ENCODE measurements at regions not wholly inside any gene's neighbourhood (a gene's known extent, or its start where the extent isn't known, plus 50 kb on each side); places are given as distances from the start of the nearest gene placed in this dataset.

DNA sequence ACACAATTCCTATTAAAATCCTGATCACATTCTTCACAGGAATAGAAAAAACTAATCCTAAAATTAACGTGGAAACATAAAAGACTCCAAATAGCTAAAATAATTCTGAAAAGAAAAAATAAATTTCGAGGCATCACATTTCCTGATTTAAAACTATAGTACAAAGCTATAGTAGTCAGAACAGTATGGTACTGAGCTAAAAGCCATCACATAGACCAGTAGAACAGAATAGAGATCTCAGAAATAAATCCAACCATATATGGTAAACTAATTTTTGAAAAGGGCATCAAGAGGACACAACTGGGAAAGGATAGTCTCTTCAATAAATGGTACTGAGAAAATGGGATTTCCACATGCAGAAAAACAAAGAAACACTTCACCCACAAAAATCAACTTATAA lies 125.2 kb upstream of the DAAM1 start:
- no peak for TF ChIP-seq EP300 (IDR thresholded peaks at IDR 0.05)
- no peak for TF ChIP-seq POLR2A (IDR thresholded peaks at IDR 0.05)
- TF ChIP-seq, protein P1, sequence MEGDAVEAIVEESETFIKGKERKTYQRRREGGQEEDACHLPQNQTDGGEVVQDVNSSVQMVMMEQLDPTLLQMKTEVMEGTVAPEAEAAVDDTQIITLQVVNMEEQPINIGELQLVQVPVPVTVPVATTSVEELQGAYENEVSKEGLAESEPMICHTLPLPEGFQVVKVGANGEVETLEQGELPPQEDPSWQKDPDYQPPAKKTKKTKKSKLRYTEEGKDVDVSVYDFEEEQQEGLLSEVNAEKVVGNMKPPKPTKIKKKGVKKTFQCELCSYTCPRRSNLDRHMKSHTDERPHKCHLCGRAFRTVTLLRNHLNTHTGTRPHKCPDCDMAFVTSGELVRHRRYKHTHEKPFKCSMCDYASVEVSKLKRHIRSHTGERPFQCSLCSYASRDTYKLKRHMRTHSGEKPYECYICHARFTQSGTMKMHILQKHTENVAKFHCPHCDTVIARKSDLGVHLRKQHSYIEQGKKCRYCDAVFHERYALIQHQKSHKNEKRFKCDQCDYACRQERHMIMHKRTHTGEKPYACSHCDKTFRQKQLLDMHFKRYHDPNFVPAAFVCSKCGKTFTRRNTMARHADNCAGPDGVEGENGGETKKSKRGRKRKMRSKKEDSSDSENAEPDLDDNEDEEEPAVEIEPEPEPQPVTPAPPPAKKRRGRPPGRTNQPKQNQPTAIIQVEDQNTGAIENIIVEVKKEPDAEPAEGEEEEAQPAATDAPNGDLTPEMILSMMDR (IDR thresholded peaks at IDR 0.05) = no peak
- no peak overlapping the region for H3K4me3 ChIP-seq
- intact Hi-C loops (cut with DNase I) = loop anchor here in 1 of 4 donors (10.0 kb wide), 1 partner anchor 568 kb away; no protein-coding TSS in a partner anchor
- H3K27me3 ChIP-seq = no peaks in the 10 kb centered on the region
- no peaks in the 10 kb centered on the region for H3K9me3 ChIP-seq
- H3K36me3 ChIP-seq = no peaks in the 10 kb centered on the region
- no peaks in the 10 kb centered on the region for H3K4me1 ChIP-seq (ENCODE audit: insufficient read depth)
- H3K27ac ChIP-seq = no peak overlapping the region
- 58 to 86% (median 82%) methylated on average over 2 of the region's 2 CpGs for WGBS, 3 donors
- no peak for DNase-seq

DNA sequence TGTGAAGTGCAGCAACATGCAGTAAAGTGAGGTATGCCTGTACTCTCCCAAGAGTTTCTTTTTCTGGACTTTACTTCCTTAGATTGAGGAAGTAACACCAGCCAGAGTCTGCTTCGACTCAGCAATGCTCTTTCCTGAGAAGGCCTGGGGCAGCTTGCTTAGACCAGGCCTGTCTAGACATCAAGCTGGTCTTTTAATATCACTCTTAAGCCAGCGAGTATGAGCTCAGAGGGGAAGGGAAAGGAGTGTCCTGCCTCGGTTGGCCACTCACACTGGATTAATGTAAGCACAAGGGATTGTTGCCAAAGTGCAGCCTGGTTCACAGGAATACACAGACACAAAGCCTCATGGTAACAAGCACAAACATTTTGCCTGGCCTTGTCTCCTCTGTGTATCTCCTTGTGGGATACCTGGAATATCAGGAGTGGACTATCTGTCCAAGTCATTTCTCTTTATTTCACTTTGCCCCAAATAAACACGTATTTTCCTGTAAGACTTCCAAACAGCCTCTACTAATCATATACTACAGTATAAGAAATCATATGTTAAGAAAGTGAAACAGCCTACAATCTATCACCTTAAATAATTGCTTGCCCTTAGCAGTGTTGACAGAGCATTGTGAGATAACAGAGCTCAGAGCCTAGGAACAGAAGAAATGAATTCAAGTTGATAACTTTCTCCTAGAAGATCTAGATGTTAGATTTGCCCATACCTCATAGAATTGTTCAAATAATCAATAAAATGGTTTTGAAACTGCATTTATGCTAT lies 121.2 kb upstream of the DAAM1 start:
- no peaks in the 10 kb centered on the region for H3K4me1 ChIP-seq (ENCODE audit: insufficient read depth)
- DNase-seq = no peak
- H3K36me3 ChIP-seq = no peaks in the 10 kb centered on the region
- no peaks in the 10 kb centered on the region for H3K27me3 ChIP-seq
- intact Hi-C loops (cut with DNase I) = loop anchor here in 1 of 4 donors (10.0 kb wide), 1 partner anchor 573 kb away; no protein-coding TSS in a partner anchor
- H3K4me3 ChIP-seq = no peak overlapping the region
- H3K27ac ChIP-seq = no peak overlapping the region
- 51 to 62% (median 54%) methylated on average over 4 of the region's 4 CpGs for WGBS, 3 donors
- TF ChIP-seq, protein P1 (IDR thresholded peaks at IDR 0.05) = no peak
- TF ChIP-seq EP300 (IDR thresholded peaks at IDR 0.05) (no peak), POLR2A (IDR thresholded peaks at IDR 0.05) (no peak)
- no peaks in the 10 kb centered on the region for H3K9me3 ChIP-seq

DNA sequence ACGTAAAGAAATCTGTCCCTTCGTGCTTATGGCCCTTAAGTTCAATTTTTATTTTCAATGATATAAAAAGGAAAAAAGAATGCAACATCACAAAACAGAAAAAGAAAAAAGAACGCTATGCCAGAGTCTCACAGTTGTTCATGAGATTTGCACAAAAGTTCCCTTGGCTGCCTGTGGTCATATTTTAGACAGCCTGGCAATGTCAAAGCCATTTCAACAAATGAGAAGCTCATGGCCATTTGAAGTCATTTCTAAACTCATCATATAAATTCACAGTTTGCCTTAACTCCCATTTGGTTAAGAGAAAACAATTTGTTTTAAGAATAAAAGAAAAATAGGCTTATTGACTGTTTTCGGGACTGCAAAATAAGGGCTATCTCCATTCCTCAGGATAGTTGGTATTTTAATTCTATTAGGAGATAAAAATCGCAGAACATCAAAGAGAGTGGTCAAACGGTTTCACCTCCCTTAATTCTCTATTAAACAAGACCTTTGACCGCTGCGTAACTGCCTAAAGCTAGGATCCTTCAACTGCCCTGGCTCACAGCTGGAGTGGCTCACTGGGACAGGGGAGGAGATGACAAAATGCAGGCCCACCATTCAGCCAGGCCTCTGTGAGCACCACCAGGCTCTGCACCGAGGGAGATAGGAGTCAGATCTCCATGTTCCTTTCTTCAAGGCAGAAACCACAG lies 119.2 kb upstream of the DAAM1 start:
- H3K36me3 ChIP-seq = no peaks in the 10 kb centered on the region
- intact Hi-C loops (cut with DNase I) = loop anchor here in 1 of 4 donors (10.0 kb wide), 1 partner anchor 575 kb away; no protein-coding TSS in a partner anchor
- H3K27me3 ChIP-seq = no peaks in the 10 kb centered on the region
- H3K4me3 ChIP-seq = no peak overlapping the region
- no peak overlapping the region for H3K27ac ChIP-seq
- TF ChIP-seq POLR2A (IDR thresholded peaks at IDR 0.05) (no peak), EP300 (IDR thresholded peaks at IDR 0.05) (no peak)
- TF ChIP-seq, protein P1 (IDR thresholded peaks at IDR 0.05) = no peak
- no peak for DNase-seq
- WGBS, 3 donors = 66 to 67% (median 67%) methylated on average over 9 of the region's 9 CpGs
- H3K9me3 ChIP-seq = no peaks in the 10 kb centered on the region
- no peaks in the 10 kb centered on the region for H3K4me1 ChIP-seq (ENCODE audit: insufficient read depth)

DNA sequence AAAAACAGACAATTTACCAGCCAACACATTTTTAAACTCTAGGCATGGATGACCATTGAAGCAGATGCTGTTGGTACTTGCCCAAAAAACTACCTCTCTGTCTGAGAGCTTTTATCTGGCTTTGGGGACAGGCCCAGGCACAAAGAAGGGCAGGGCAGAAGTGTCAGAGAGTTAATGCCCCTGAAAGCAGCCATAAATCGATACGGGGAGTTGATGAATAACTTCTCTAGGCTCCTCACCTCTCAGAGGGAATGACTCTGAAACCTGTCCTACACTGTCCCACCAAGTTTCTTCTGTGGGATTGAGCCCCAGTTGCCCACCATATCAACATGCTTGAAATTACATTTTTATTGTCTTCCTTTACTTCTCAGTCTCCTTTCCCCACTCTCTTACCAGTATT lies 113.0 kb upstream of the DAAM1 start:
- H3K9me3 ChIP-seq = no peaks in the 10 kb centered on the region
- no peak for DNase-seq
- no peak overlapping the region for H3K4me3 ChIP-seq
- H3K27me3 ChIP-seq = no peaks in the 10 kb centered on the region
- intact Hi-C loops (cut with DNase I) = no loop called here
- TF ChIP-seq POLR2A (IDR thresholded peaks at IDR 0.05) (no peak), EP300 (IDR thresholded peaks at IDR 0.05) (no peak)
- TF ChIP-seq, protein P1 (IDR thresholded peaks at IDR 0.05) = no peak
- no peaks in the 10 kb centered on the region for H3K36me3 ChIP-seq
- 89 to 94% (median 90%) methylated on average over 2 of the region's 2 CpGs for WGBS, 3 donors
- no peaks in the 10 kb centered on the region for H3K4me1 ChIP-seq (ENCODE audit: insufficient read depth)
- no peak overlapping the region for H3K27ac ChIP-seq
